ENCODE measurements at regions not wholly inside any gene's neighbourhood (a gene's known extent, or its start where the extent isn't known, plus 50 kb on each side); places are given as distances from the start of the nearest gene placed in this dataset.

DNA sequence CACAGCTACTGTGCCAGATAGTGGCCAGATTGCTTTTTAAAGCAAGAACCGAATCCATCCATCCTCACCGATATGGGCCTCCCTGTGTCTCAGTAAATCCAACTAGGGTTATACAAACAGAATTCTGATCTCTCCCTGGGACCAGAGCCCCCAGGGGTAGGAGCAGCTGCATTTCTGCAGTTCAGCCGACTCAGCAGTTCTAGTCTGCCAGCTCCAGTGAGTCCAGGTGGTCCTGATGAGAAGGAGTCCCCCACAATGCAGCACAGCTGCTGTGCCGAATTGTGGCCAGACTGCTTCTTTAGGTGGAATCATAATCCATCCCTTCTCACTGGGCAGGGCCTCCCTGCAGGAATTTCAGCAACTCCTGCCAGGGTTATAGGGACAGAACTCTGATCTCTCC, 532.9 kb downstream of the ACTRT1 start:
- peaks cover 38% of the 10 kb centered on the region for H3K9me3 Mint-ChIP-seq (ENCODE audit: low read depth)
- no peaks in the 10 kb centered on the region for H3K27me3 Mint-ChIP-seq
- H3K36me3 Mint-ChIP-seq (ENCODE audit: insufficient read depth), result peaks cover 2% of the 10 kb centered on the region
- no peak overlapping the region for H3K4me3 Mint-ChIP-seq (ENCODE audit: low read depth)
- TF ChIP-seq, protein P1, sequence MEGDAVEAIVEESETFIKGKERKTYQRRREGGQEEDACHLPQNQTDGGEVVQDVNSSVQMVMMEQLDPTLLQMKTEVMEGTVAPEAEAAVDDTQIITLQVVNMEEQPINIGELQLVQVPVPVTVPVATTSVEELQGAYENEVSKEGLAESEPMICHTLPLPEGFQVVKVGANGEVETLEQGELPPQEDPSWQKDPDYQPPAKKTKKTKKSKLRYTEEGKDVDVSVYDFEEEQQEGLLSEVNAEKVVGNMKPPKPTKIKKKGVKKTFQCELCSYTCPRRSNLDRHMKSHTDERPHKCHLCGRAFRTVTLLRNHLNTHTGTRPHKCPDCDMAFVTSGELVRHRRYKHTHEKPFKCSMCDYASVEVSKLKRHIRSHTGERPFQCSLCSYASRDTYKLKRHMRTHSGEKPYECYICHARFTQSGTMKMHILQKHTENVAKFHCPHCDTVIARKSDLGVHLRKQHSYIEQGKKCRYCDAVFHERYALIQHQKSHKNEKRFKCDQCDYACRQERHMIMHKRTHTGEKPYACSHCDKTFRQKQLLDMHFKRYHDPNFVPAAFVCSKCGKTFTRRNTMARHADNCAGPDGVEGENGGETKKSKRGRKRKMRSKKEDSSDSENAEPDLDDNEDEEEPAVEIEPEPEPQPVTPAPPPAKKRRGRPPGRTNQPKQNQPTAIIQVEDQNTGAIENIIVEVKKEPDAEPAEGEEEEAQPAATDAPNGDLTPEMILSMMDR (IDR thresholded peaks at IDR 0.05; ENCODE audit: unreplicated experiment), result no peak
- H3K27ac Mint-ChIP-seq, result no peak overlapping the region
- DNase-seq (ENCODE audit: low spot score, unreplicated experiment), result no peak
- H3K4me1 Mint-ChIP-seq (ENCODE audit: low read depth), result no peaks in the 10 kb centered on the region

DNA sequence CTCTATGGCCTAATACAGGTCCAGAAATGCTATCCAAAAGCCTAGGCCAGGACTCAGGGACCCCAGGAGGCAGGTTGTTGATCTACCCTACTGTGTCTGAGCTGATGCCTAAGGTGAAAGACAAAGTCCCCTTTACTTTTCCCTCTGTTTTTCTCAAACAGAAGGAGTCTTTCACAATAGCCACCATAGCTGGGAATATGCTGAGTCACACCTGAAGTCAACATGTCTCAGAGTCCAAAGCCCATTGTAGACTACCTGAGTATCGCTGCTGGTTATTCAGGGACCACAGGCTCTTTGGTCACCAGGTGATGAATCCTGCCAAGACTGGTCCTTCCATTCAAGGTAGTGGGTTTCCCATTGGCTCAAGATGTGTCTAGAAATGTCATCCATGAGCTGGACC, 562.2 kb downstream of the ACTRT1 start:
- H3K9me3 Mint-ChIP-seq (ENCODE audit: low read depth), result peaks cover 36% of the 10 kb centered on the region
- H3K4me3 Mint-ChIP-seq (ENCODE audit: low read depth), result no peak overlapping the region
- DNase-seq (ENCODE audit: low spot score, unreplicated experiment), result no peak
- TF ChIP-seq, protein P1 (IDR thresholded peaks at IDR 0.05; ENCODE audit: unreplicated experiment), result no peak
- H3K4me1 Mint-ChIP-seq (ENCODE audit: low read depth), result no peaks in the 10 kb centered on the region
- no peak overlapping the region for H3K27ac Mint-ChIP-seq
- no peaks in the 10 kb centered on the region for H3K36me3 Mint-ChIP-seq (ENCODE audit: insufficient read depth)
- no peaks in the 10 kb centered on the region for H3K27me3 Mint-ChIP-seq

DNA sequence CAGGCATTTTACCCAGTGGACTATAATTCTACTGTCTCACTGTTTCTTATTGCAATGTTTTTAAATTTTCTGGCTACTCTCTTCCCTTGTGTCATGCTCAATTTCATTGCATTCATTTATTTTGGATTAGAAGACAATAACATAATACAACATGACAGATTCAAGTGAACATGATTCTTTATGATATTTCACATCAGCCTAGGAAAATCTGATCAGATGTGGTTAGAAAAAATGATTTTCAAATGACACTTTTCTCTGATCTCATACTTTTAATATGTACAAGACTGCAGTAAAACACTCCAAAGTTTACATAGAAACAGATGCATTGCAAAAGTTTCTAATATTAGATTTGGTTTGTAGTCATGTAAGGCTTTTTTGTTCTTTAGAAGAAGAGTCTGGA, 586.0 kb downstream of the ACTRT1 start:
- Mint-ChIP-seq H3K27me3 (no peaks in the 10 kb centered on the region), H3K4me1 (ENCODE audit: low read depth) (no peaks in the 10 kb centered on the region), H3K36me3 (ENCODE audit: insufficient read depth) (no peaks in the 10 kb centered on the region), H3K9me3 (ENCODE audit: low read depth) (no peaks in the 10 kb centered on the region), H3K27ac (no peak overlapping the region), H3K4me3 (ENCODE audit: low read depth) (no peak overlapping the region)
- TF ChIP-seq, protein P1 (IDR thresholded peaks at IDR 0.05; ENCODE audit: unreplicated experiment), result no peak
- no peak for DNase-seq (ENCODE audit: low spot score, unreplicated experiment)

DNA sequence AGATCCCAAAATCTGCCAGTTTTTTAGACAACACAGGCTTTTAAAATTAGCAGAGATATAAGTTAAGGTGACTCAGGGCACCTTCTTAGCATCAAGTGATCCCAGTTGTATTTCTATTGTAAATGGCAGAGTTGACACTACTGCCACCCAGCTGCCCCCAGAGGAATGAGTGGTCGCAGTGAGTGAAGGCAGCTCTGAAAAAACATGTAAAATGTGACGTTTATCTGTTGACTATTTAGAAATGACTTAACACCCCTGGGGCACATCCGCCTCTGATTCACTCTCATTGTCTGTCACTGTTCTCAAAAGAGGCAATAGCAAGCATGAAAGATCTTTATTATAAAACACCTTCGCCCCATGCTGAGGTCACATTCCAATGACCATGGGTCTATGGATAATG, 592.4 kb downstream of the ACTRT1 start:
- H3K36me3 Mint-ChIP-seq (ENCODE audit: insufficient read depth), result no peaks in the 10 kb centered on the region
- H3K4me1 Mint-ChIP-seq (ENCODE audit: low read depth), result peaks cover 1% of the 10 kb centered on the region
- H3K27ac Mint-ChIP-seq, result peak overlapping the region; percentile 41
- TF ChIP-seq, protein P1 (IDR thresholded peaks at IDR 0.05; ENCODE audit: unreplicated experiment), result peak; percentile 15
- no peaks in the 10 kb centered on the region for H3K27me3 Mint-ChIP-seq
- no peak for DNase-seq (ENCODE audit: low spot score, unreplicated experiment)
- no peak overlapping the region for H3K4me3 Mint-ChIP-seq (ENCODE audit: low read depth)
- no peaks in the 10 kb centered on the region for H3K9me3 Mint-ChIP-seq (ENCODE audit: low read depth)

DNA sequence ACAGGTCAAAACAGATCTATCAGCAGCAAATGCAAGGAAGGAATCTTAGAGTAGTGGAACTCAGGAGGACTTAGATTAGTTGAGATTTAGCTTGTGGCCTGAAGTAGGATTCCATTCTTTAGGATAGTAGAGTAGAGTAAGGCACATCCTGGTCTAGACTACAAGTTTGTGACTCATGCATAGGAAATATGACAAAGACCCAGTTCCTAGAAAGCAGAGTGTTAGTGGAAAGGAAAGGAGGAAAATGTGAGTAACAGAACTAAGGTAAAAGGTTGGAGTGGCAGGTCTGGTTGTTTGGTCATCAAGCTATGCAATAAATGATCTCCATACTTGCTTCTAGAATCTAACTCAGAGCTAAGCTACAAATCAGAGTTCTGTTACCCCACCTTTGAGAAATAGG, 595.0 kb downstream of the ACTRT1 start:
- Mint-ChIP-seq H3K9me3 (ENCODE audit: low read depth) (no peaks in the 10 kb centered on the region), H3K36me3 (ENCODE audit: insufficient read depth) (no peaks in the 10 kb centered on the region), H3K4me1 (ENCODE audit: low read depth) (peaks cover 1% of the 10 kb centered on the region), H3K27ac (no peak overlapping the region), H3K4me3 (ENCODE audit: low read depth) (no peak overlapping the region), H3K27me3 (no peaks in the 10 kb centered on the region)
- TF ChIP-seq, protein P1 (IDR thresholded peaks at IDR 0.05; ENCODE audit: unreplicated experiment), result no peak
- no peak for DNase-seq (ENCODE audit: low spot score, unreplicated experiment)

Data from progenitor cell of endocrine pancreas (in vitro differentiated cells).